ENCODE measurements at regions not wholly inside any gene's neighbourhood (a gene's known extent, or its start where the extent isn't known, plus 50 kb on each side); places are given as distances from the start of the nearest gene placed in this dataset.

GRCh38 chr12:42756841-42757623 lies 167.5 kb upstream of the PRICKLE1 start:
- H3K4me3 ChIP-seq (replicated peaks in 1 of 2; ENCODE audit: low read depth in 1 of 2, low read length in 2 of 2) = peak overlapping the region in 1 of 2 experiments; percentile 32; a peak in 2 of 4 replicates
- TF ChIP-seq, protein P1, sequence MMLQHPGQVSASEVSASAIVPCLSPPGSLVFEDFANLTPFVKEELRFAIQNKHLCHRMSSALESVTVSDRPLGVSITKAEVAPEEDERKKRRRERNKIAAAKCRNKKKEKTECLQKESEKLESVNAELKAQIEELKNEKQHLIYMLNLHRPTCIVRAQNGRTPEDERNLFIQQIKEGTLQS (IDR thresholded peaks at IDR 0.05) = no peak
- TF ChIP-seq CTCF (IDR thresholded peaks at IDR 0.05 in 2 of 3, conservative IDR thresholded peaks at IDR 0.05 in 1 of 3; ENCODE audit: borderline replicate concordance in 1 of 3, insufficient read depth in 1 of 3, low read depth in 2 of 3, low read length in 2 of 3) (no peak), JUND (IDR thresholded peaks at IDR 0.05) (peak; percentile 78), EGR1 (IDR thresholded peaks at IDR 0.05; ENCODE audit: low read depth) (no peak), YY1 (IDR thresholded peaks at IDR 0.05; ENCODE audit: extremely low read depth, insufficient replicate concordance, low read depth, low read length) (no peak), FOSL1 (IDR thresholded peaks at IDR 0.05; ENCODE audit: low read depth) (peak; percentile 72), ZNF274 (IDR thresholded peaks at IDR 0.05; ENCODE audit: low read depth, low read length) (no peak), ELF1 (IDR thresholded peaks at IDR 0.05; ENCODE audit: borderline replicate concordance, low read depth) (no peak), MAX (IDR thresholded peaks at IDR 0.05) (0 out of 2 replicates have a peak, but pooled peaks have one; percentile 25), CBX3 (IDR thresholded peaks at IDR 0.05; ENCODE audit: low read depth) (peak; percentile 78), RAD21 (IDR thresholded peaks at IDR 0.05; ENCODE audit: low read depth) (peak; percentile 29; the same call in 1 of the 2 replicates), POLR2A (IDR thresholded peaks at IDR 0.05; ENCODE audit: borderline replicate concordance, extremely low read depth, insufficient read depth, insufficient read length) (no peak), SIN3A (IDR thresholded peaks at IDR 0.05; ENCODE audit: low read depth) (no peak; the same call in 1 of the 2 replicates), EZH2phosphoT487 (IDR thresholded peaks at IDR 0.05; ENCODE audit: borderline replicate concordance) (no peak), EZH2 (IDR thresholded peaks at IDR 0.05) (no peak), ZFX (IDR thresholded peaks at IDR 0.05) (no peak), POLR2AphosphoS5 (IDR thresholded peaks at IDR 0.05; ENCODE audit: low read depth, low read length) (no peak), CEBPB (IDR thresholded peaks at IDR 0.05; ENCODE audit: low read depth) (no peak; the same call in 1 of the 2 replicates), SP1 (IDR thresholded peaks at IDR 0.05; ENCODE audit: low read depth) (peak; percentile 75)
- TF ChIP-seq, protein P2, sequence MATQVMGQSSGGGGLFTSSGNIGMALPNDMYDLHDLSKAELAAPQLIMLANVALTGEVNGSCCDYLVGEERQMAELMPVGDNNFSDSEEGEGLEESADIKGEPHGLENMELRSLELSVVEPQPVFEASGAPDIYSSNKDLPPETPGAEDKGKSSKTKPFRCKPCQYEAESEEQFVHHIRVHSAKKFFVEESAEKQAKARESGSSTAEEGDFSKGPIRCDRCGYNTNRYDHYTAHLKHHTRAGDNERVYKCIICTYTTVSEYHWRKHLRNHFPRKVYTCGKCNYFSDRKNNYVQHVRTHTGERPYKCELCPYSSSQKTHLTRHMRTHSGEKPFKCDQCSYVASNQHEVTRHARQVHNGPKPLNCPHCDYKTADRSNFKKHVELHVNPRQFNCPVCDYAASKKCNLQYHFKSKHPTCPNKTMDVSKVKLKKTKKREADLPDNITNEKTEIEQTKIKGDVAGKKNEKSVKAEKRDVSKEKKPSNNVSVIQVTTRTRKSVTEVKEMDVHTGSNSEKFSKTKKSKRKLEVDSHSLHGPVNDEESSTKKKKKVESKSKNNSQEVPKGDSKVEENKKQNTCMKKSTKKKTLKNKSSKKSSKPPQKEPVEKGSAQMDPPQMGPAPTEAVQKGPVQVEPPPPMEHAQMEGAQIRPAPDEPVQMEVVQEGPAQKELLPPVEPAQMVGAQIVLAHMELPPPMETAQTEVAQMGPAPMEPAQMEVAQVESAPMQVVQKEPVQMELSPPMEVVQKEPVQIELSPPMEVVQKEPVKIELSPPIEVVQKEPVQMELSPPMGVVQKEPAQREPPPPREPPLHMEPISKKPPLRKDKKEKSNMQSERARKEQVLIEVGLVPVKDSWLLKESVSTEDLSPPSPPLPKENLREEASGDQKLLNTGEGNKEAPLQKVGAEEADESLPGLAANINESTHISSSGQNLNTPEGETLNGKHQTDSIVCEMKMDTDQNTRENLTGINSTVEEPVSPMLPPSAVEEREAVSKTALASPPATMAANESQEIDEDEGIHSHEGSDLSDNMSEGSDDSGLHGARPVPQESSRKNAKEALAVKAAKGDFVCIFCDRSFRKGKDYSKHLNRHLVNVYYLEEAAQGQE (IDR thresholded peaks at IDR 0.05; ENCODE audit: low read depth) = no peak

More at GRCh38 chr12:42756841-42757623, 167.5 kb upstream of the PRICKLE1 start:
- Histone ChIP-seq H2AFZ (ENCODE audit: low read depth, low read length, poor library complexity, severe bottlenecking) (peak overlapping the region; percentile 41), H3K9me3 (ENCODE audit: control insufficient read depth in 1 of 2, insufficient read depth in 1 of 2, low read depth in 1 of 2, low read length in 2 of 2) (no peaks in the 10 kb centered on the region), H3K27me3 (ENCODE audit: insufficient read depth, low read length) (no peaks in the 10 kb centered on the region), H3K4me2 (ENCODE audit: low read length) (peak overlapping the region; percentile 70), H3K36me3 (ENCODE audit: control insufficient read depth in 1 of 2, insufficient read depth in 2 of 2, low read length in 2 of 2) (no peaks in the 10 kb centered on the region), H4K20me1 (ENCODE audit: insufficient read depth) (no peaks in the 10 kb centered on the region), H3K9ac (ENCODE audit: low read length) (no peak overlapping the region), H3K9me2 (ENCODE audit: insufficient read depth) (no peaks in the 10 kb centered on the region), H3K4me1 (ENCODE audit: control insufficient read depth in 1 of 2, insufficient read depth in 2 of 2, low read length in 2 of 2) (peaks cover 17 to 24% of the 10 kb centered on the region in 2 experiments), H3K79me2 (ENCODE audit: insufficient read depth, low read length) (no peaks in the 10 kb centered on the region), H3K27ac (ENCODE audit: low read depth, low read length) (peak overlapping the region; percentile 15; the same call in 1 of the 2 replicates)
- peak; percentile 96 for ATAC-seq
- CTCF ChIA-PET = no interaction called here
- DNase-seq (ENCODE audit: low read depth, low spot score) = peak; percentile 85
- RAD21 ChIA-PET (ENCODE audit: low non-redundant PET in 1 of 2, low total read pairs in 2 of 2, uncharacterized antibody in 2 of 2, unreplicated experiment in 2 of 2) = interaction anchor here in 1 of 2 experiments (1.0 kb wide), 1 partner anchor 33 kb away, joined by 3 read pairs; no protein-coding TSS in a partner anchor
- no TSS peak for BruUV-seq (replicated peaks)
- POLR2A ChIA-PET = interaction anchor here (0.6 kb wide), 1 partner anchor 81 kb away, joined by 3 read pairs; no protein-coding TSS in a partner anchor
- intact Hi-C loops (cut with micrococcal nuclease) = no loop called here
